ENCODE measurements at regions not wholly inside any gene's neighbourhood (a gene's known extent, or its start where the extent isn't known, plus 50 kb on each side); places are given as distances from the start of the nearest gene placed in this dataset.

DNA sequence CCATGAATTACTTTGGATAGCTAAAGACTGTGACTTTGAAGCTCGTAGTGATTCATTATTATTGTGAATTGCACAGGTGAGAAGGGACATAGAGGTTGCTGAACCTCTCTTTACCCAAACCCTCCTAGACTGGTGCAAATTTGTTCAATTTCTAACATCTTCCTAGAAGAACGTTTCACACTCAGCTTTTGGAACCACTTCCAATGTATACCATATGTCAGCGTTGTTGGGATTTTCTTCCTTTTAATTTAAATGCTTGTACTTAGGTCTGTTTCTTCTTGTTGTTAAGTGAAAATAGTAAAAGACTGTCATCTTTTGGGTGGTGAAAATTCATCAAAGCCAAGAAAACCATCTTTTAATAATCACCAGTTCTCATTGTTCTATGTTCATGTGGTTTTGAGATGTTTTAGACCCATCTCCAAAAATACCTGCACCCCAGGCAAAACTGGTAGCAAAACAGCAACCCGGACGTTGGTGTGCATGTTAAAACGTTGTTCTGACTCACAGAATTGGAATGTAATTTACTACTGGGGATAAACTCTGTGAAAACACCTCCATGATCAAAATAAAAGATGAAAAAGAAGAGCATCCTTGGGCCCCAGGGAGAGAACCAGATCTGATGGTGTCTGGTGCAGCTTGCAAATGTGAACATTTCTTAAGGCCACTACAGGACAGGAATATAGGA is 238.3 kb downstream of the NPR3 start (continued):
- no peak for TF ChIP-seq HMG20A (CRISPR knock-in tag; conservative IDR thresholded peaks at IDR 0.05)

DNA sequence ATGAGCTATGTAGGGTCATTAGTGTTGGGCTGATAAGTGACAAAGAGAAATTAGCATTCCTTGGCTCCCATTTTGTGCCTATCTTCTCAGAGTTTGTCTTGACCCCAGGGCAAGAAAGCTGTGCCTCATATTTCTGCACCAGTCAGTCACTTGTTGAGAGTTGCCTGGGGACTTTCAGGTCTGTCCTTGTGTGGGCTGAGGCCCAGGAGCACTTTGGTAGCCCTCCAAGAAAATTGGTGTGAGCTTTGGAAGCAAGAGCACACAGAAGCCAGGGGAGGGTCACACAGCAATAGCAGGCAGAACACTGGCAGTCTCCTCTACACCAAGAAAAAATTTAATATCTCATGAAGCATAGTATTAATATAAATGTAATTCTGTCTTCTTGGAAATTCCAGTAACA is 239.9 kb downstream of the NPR3 start:
- no peak overlapping the region for H2AFZ ChIP-seq (ENCODE audit: low read depth, low read length)
- H3K27me3 ChIP-seq (ENCODE audit: control insufficient read depth in 2 of 2, insufficient read depth in 2 of 2, low read length in 2 of 2) = no peaks in the 10 kb centered on the region
- in situ Hi-C loops (cut with MboI) = no loop called here
- ChIA-PET POLR2A (interaction anchor here (1.5 kb wide), 1 partner anchor 44 kb away, joined by 4 read pairs; no protein-coding TSS in a partner anchor), CTCF (ENCODE audit: low intra/inter-chr PET ratio) (no interaction called here)
- no peak for ATAC-seq
- no peaks in the 10 kb centered on the region for H3K36me3 ChIP-seq (ENCODE audit: control insufficient read depth, insufficient read depth, low read length)
- no peak for DNase-seq (ENCODE audit: extremely low read depth in 1 of 4, low spot score in 3 of 4)
- H3K9me3 ChIP-seq (replicated peaks; ENCODE audit: control insufficient read depth, insufficient read depth, low read depth, low read length) = no peaks in the 10 kb centered on the region
- TF ChIP-seq MXI1 (IDR thresholded peaks at IDR 0.05; ENCODE audit: low read depth, low read length) (no peak), ZNF408 (CRISPR knock-in tag; IDR thresholded peaks at IDR 0.05; ENCODE audit: low read depth) (no peak), TCFL5 (CRISPR knock-in tag; conservative IDR thresholded peaks at IDR 0.05) (no peak), BDP1 (IDR thresholded peaks at IDR 0.05; ENCODE audit: insufficient read depth, insufficient read length) (no peak), ZNF140 (CRISPR knock-in tag; IDR thresholded peaks at IDR 0.05) (no peak), JUN (IDR thresholded peaks at IDR 0.05; ENCODE audit: borderline replicate concordance, low read depth, low read length) (no peak), JUN (CRISPR knock-in tag; IDR thresholded peaks at IDR 0.05; ENCODE audit: borderline replicate concordance) (no peak), RFX7 (CRISPR knock-in tag; IDR thresholded peaks at IDR 0.05) (no peak), EZH2 (IDR thresholded peaks at IDR 0.05; ENCODE audit: borderline replicate concordance, low read depth, low read length) (no peak), ZBTB17 (CRISPR knock-in tag; IDR thresholded peaks at IDR 0.05) (no peak)
- TF ChIP-seq, protein P1, sequence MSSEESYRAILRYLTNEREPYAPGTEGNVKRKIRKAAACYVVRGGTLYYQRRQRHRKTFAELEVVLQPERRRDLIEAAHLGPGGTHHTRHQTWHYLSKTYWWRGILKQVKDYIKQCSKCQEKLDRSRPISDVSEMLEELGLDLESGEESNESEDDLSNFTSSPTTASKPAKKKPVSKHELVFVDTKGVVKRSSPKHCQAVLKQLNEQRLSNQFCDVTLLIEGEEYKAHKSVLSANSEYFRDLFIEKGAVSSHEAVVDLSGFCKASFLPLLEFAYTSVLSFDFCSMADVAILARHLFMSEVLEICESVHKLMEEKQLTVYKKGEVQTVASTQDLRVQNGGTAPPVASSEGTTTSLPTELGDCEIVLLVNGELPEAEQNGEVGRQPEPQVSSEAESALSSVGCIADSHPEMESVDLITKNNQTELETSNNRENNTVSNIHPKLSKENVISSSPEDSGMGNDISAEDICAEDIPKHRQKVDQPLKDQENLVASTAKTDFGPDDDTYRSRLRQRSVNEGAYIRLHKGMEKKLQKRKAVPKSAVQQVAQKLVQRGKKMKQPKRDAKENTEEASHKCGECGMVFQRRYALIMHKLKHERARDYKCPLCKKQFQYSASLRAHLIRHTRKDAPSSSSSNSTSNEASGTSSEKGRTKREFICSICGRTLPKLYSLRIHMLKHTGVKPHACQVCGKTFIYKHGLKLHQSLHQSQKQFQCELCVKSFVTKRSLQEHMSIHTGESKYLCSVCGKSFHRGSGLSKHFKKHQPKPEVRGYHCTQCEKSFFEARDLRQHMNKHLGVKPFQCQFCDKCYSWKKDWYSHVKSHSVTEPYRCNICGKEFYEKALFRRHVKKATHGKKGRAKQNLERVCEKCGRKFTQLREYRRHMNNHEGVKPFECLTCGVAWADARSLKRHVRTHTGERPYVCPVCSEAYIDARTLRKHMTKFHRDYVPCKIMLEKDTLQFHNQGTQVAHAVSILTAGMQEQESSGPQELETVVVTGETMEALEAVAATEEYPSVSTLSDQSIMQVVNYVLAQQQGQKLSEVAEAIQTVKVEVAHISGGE (CRISPR knock-in tag; IDR thresholded peaks at IDR 0.05) = no peak
- TF ChIP-seq, protein P2, sequence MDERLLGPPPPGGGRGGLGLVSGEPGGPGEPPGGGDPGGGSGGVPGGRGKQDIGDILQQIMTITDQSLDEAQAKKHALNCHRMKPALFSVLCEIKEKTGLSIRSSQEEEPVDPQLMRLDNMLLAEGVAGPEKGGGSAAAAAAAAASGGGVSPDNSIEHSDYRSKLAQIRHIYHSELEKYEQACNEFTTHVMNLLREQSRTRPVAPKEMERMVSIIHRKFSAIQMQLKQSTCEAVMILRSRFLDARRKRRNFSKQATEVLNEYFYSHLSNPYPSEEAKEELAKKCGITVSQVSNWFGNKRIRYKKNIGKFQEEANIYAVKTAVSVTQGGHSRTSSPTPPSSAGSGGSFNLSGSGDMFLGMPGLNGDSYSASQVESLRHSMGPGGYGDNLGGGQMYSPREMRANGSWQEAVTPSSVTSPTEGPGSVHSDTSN (CRISPR knock-in tag; IDR thresholded peaks at IDR 0.05; ENCODE audit: low read depth) = no peak
- TF ChIP-seq, protein P2 (tag; conservative IDR thresholded peaks at IDR 0.05; ENCODE audit: low read depth) = no peak
- TF ChIP-seq, protein P3, sequence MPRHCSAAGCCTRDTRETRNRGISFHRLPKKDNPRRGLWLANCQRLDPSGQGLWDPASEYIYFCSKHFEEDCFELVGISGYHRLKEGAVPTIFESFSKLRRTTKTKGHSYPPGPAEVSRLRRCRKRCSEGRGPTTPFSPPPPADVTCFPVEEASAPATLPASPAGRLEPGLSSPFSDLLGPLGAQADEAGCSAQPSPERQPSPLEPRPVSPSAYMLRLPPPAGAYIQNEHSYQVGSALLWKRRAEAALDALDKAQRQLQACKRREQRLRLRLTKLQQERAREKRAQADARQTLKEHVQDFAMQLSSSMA (CRISPR knock-in tag; IDR thresholded peaks at IDR 0.05) = no peak
- no peak overlapping the region for H3K27ac ChIP-seq (ENCODE audit: extremely low read depth, low read depth, low read length)
- intact Hi-C loops (cut with micrococcal nuclease) = no loop called here
- no peaks in the 10 kb centered on the region for H3K4me1 ChIP-seq (replicated peaks in 1 of 2; ENCODE audit: control insufficient read depth in 2 of 2, insufficient read depth in 2 of 2, low read length in 2 of 2)
- no peaks in the 10 kb centered on the region for H3K79me2 ChIP-seq (ENCODE audit: control insufficient read depth, insufficient read depth, low read length)
- FAIRE-seq = no peak
- no TSS peak for BruUV-seq (replicated peaks)
- H3K9ac ChIP-seq (ENCODE audit: insufficient read depth in 1 of 2, low read depth in 2 of 2, low read length in 2 of 2) = no peak overlapping the region
- H4K20me1 ChIP-seq (replicated peaks; ENCODE audit: control insufficient read depth, insufficient read depth, low read length) = no peaks in the 10 kb centered on the region
- no peak overlapping the region for H3K4me2 ChIP-seq (ENCODE audit: insufficient read depth, low read length)
- H3K9me1 ChIP-seq (ENCODE audit: control insufficient read depth, insufficient read depth, low read length) = no peaks in the 10 kb centered on the region
- no peak overlapping the region for H3K4me3 ChIP-seq
